Heart left ventricle (tissue), 16 donors: ENCODE measurements at regions not wholly inside any gene's neighbourhood (a gene's known extent, or its start where the extent isn't known, plus 50 kb on each side); places are given as distances from the start of the nearest gene placed in this dataset.

ENCODE experiments used
- ATAC-seq, 4 donors: fragments of 200-7000 bp; cut with Tn5 transposase; one replicate each; pipeline ENCODE4 v1.9.1; 2020 to 2022; ENCODE audit warnings: moderate library complexity in 4 of 4, mild to moderate bottlenecking in 3 of 4, moderate number of reproducible peaks in 1 of 4
- DNase-seq, 5 donors: peaks; one replicate each; pipeline ENCODE4 v3.0.0-alpha.2; 2020
- H3K27ac ChIP-seq, 12 donors: fragments of 200-600 bp; sonication (generic) in 4 of 12; one replicate each; pipeline versions ENCODE4 v1.5.0 to v1.8.0; 2016 to 2022; ENCODE audit warnings: mild to moderate bottlenecking in 2 of 12
- H3K27me3 ChIP-seq, 9 donors: fragments of 200-600 bp; sonication (generic) in 2 of 9; one replicate each; pipeline versions ENCODE4 v1.5.1 to v1.8.0; 2016 to 2022; ENCODE audit warnings: mild to moderate bottlenecking in 3 of 9
- H3K36me3 ChIP-seq, 9 donors: fragments of 200-600 bp; sonication (generic) in 2 of 9; one replicate each; pipeline versions ENCODE4 v1.5.0 to v1.8.0; 2018 to 2022; ENCODE audit warnings: mild to moderate bottlenecking in 2 of 9
- H3K4me1 ChIP-seq, 12 donors: fragments of 200-600 bp; sonication (generic) in 4 of 12; one replicate each; pipeline versions ENCODE4 v1.5.0 to v1.8.0; 2016 to 2022; ENCODE audit warnings: mild to moderate bottlenecking in 3 of 12
- H3K4me3 ChIP-seq, 12 donors: fragments of 200-600 bp; sonication (generic) in 4 of 12; one replicate each; pipeline versions ENCODE4 v1.5.0 to v1.8.0; 2017 to 2022; ENCODE audit warnings: mild to moderate bottlenecking in 9 of 12, moderate library complexity in 4 of 12
- H3K9me3 ChIP-seq, 12 donors: fragments of 200-600 bp; sonication (generic) in 4 of 12; one replicate each; pipeline versions ENCODE4 v1.5.0 to v1.8.0; 2016 to 2022; ENCODE audit warnings: mild to moderate bottlenecking in 1 of 12
- POLR2A ChIP-seq, 2 donors: fragments of 450-650 bp; IDR thresholded peaks; one replicate each; pipeline ENCODE4 v1.6.1; 2017; ENCODE audit warnings: antibody characterized with exemption in 2 of 2, mild to moderate bottlenecking in 2 of 2, moderate library complexity in 2 of 2
- WGBS, 4 donors: extraction: QIAGEN DNeasy Blood & Tissue Kit in 2 of 4; methylation state at CpG; one replicate each; pipeline versions ENCODE4 v1.1.5 to v1.1.7; 2013 to 2018; 5-methylcytosine and 5-hydroxymethylcytosine counted together
- intact Hi-C, 10 donors: fragments of 100-400 bp; cut with DNase I; formaldehyde crosslinking; loops; one replicate each; pipeline versions ENCODE4 v1.11.1 to v1.14.2; 2022
- TF ChIP-seq, protein P1 (sequence below), 12 donors: fragments of 200-600 bp; sonication (generic) in 4 of 12; IDR thresholded peaks; one replicate each; pipeline versions ENCODE4 v1.5.0 to v1.8.0; 2018 to 2022; ENCODE audit warnings: antibody characterized with exemption in 12 of 12, mild to moderate bottlenecking in 5 of 12
- donor health status: ischemic (EF 13 %, LVEDD 7.1; RV severe dilation, severe dysfunction).
- donor health status: healthy with polysubstance abuse.
- donor health status: DM: no; HTN: yes; CAD: no.
- donor health status: DM: no; HTN: no; CAD: no.
- donor health status: ischemic (EF 25% LVEDD 6.9; RV normal size, moderate dysfunction).
- donor health status: ischemic (EF 25% LVEDD 5.7; RV mildly dilated, moderate dysfunction).
- donor health status: healthy.
- donor health status: DM: yes; HTN: yes; CAD: no.
- donor health status: ischemic (EF 35%, LVEDD 5.7; RV mildly dilated, moderate dysfunction).
- donor health status: nonischemic (EF 11% LVEDD 7.7; RV severe dilation, severe dysfunction).
- donor health status: DM: yes; HTN: yes; CAD: no.
- donor health status: PGD.
- donor health status: ischemic (EF 29% LVEDD 5.4; RV normal size, mild dysfunction).
- donor health status: nonischemic (EF 23%, LVEDD 6.1; RV moderate dilation, normal function).

DNA sequence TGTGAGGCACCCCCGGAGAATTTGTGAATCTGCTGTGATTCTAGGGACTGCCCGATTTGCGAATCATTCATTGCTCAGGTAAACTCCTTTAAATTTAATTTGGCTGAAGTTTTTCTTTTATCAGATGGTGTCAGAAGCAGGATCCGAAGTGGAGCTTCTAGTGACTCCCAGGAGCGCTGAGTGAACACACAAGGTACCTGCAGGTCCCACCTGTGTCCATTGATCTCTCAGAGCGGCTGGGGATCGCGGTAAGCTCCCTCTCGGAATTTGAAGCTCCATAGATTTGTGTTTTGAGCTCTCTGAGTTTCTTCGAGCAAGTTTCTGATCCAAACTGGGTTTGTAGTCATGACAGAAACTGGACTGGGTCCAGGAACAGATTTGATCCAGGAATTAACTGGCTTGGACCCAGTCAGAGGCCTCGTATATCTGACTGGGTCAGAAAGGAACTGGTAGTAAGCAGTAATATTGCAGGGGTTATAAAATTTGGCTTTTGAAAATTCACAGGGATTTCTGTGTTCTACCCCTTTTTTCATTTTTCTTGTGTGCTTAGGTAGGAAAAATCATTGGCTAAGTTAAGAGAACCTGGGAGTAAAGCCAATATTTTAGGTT lies 56.2 kb upstream of the EDEM3 start:
- Histone ChIP-seq H3K4me3 (peak overlapping the region in 1 of 12 donors; percentile 1), H3K36me3 (peaks cover 0 to 87% (median 36%) of the 10 kb centered on the region in 9 donors), H3K27me3 (no peaks in the 10 kb centered on the region), H3K4me1 (peaks cover under 1 to 32% (median 17%) of the 10 kb centered on the region in 12 donors), H3K9me3 (no peaks in the 10 kb centered on the region), H3K27ac (peak overlapping the region; percentile 3 to 80 (median 56))
- TF ChIP-seq, protein P1, sequence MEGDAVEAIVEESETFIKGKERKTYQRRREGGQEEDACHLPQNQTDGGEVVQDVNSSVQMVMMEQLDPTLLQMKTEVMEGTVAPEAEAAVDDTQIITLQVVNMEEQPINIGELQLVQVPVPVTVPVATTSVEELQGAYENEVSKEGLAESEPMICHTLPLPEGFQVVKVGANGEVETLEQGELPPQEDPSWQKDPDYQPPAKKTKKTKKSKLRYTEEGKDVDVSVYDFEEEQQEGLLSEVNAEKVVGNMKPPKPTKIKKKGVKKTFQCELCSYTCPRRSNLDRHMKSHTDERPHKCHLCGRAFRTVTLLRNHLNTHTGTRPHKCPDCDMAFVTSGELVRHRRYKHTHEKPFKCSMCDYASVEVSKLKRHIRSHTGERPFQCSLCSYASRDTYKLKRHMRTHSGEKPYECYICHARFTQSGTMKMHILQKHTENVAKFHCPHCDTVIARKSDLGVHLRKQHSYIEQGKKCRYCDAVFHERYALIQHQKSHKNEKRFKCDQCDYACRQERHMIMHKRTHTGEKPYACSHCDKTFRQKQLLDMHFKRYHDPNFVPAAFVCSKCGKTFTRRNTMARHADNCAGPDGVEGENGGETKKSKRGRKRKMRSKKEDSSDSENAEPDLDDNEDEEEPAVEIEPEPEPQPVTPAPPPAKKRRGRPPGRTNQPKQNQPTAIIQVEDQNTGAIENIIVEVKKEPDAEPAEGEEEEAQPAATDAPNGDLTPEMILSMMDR (IDR thresholded peaks at IDR 0.05) = no peak
- no peak for TF ChIP-seq POLR2A (IDR thresholded peaks at IDR 0.05)
- ATAC-seq = peak in 3 of 4 donors; percentile 24 to 47 (median 39)
- 62 to 74% (median 63%) methylated on average over 11 of the region's 11 CpGs for WGBS, 4 donors
- DNase-seq = peak in 2 of 5 donors; percentile 25 to 35
- intact Hi-C loops = no loop called here

DNA sequence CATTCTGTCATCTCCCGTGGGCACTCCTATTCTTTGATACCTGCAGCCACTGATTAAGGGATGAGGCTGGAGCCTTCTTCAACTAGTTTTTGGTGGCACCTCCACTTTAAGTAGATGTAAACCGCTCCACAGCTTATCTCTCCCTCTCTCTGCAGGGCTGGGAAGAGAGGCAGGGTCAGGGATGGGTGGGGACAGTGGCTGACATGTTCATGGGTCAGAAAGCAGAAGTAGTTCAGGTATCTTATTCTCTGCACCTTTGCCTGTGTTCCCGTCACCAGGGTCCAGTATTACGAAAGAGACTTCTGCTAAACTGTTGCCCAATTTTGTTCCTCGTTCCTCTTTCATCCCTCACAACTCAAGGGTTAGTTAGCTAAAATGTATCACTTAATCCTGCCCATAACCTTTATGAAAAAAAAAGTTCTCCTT lies 51.7 kb upstream of the EDEM3 start:
- H3K9me3 ChIP-seq = no peaks in the 10 kb centered on the region
- no peak overlapping the region for H3K4me3 ChIP-seq
- TF ChIP-seq, protein P1 (IDR thresholded peaks at IDR 0.05) = no peak
- no peak for TF ChIP-seq POLR2A (IDR thresholded peaks at IDR 0.05)
- ATAC-seq (peak; percentile 4 to 38 (median 34)), DNase-seq (no peak)
- peaks cover 2 to 23% (median 12%) of the 10 kb centered on the region in 12 donors for H3K4me1 ChIP-seq
- H3K27ac ChIP-seq = peak overlapping the region in 5 of 12 donors; percentile 21 to 68 (median 61)
- WGBS, 4 donors = 75 to 81% (median 78%) methylated on average over 5 of the region's 5 CpGs
- peaks cover 0 to 94% (median 66%) of the 10 kb centered on the region in 9 donors for H3K36me3 ChIP-seq
- H3K27me3 ChIP-seq = no peaks in the 10 kb centered on the region
- intact Hi-C loops = loop anchor here (5.0 to 10.0 kb wide), 4 partner anchors 348 to 368 kb away; partner anchors contain the start of genes SWT1 (in 5 of the 10) and TRMT1L (in 5 of the 10)

DNA sequence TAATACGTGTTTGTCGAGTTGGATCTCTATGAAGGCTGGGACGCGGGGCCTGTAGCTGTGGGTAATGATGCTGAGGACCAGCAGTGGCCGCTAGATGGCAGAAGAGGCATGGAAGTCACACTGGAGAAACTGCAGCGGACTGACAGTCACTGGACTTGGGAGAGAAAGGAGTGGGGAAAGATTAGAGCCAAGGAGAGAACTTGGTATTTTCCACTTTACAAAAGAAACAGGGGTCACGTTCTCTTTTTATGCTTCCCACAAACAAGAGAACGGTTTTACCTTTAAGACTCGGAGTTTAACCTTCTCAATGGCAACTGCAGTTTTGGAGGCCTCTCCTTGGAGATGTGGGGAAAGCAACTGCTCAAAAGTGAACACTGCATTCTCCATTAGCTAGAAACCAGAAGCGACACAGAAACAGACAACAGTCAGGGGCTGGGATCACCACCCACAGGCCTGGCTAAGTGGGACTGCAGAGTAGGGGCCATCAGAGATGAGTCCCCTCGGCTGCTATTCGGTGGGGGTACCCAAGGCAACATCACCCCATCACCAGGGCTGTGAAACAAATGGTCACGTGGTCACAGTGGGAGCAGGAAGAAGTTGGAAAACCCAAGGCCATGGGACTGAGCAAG lies 51.1 kb upstream of the EDEM3 start:
- no peaks in the 10 kb centered on the region for H3K9me3 ChIP-seq
- 22 to 29% (median 27%) methylated on average over 13 of the region's 13 CpGs for WGBS, 4 donors
- no peaks in the 10 kb centered on the region for H3K27me3 ChIP-seq
- no peak overlapping the region for H3K4me3 ChIP-seq
- peaks cover 0 to 21% (median 7%) of the 10 kb centered on the region in 12 donors for H3K4me1 ChIP-seq
- DNase-seq (peak; percentile 86 to 93 (median 87)), ATAC-seq (peak; percentile 87 to 96 (median 95))
- peaks cover 0 to 99% (median 71%) of the 10 kb centered on the region in 9 donors for H3K36me3 ChIP-seq
- H3K27ac ChIP-seq = peak overlapping the region in 9 of 12 donors; percentile 0 to 68 (median 28)
- intact Hi-C loops = loop anchor here (1.0 to 10.0 kb wide), 6 partner anchors 177 to 369 kb away; partner anchors contain the start of genes SWT1 (in 5 of the 10) and TRMT1L (in 5 of the 10)
- no peak for TF ChIP-seq POLR2A (IDR thresholded peaks at IDR 0.05)
- TF ChIP-seq, protein P1 (IDR thresholded peaks at IDR 0.05) = peak; percentile 87 to 97 (median 93)
